SH-SY5Y (cell line): ENCODE measurements at regions not wholly inside any gene's neighbourhood (a gene's known extent, or its start where the extent isn't known, plus 50 kb on each side); places are given as distances from the start of the nearest gene placed in this dataset.

ENCODE experiments used
- GATA2 ChIP-seq: IDR thresholded peaks from 2 replicates; pipeline ENCODE4 v1.6.1; 2011; ENCODE audit warnings: mild to moderate bottlenecking, low read depth, low read length
- GATA3 ChIP-seq: IDR thresholded peaks from 2 replicates; pipeline ENCODE4 v1.6.1; 2011; ENCODE audit warnings: low read depth, mild to moderate bottlenecking, low read length, moderate library complexity

GRCh38 chr2:223420048-223420447 is 182.1 kb downstream of the SCG2 start:
- TF ChIP-seq GATA3: no peak
- no peak for TF ChIP-seq GATA2
